Skeletal muscle tissue (tissue), 3 donors: ENCODE measurements at regions not wholly inside any gene's neighbourhood (a gene's known extent, or its start where the extent isn't known, plus 50 kb on each side); places are given as distances from the start of the nearest gene placed in this dataset.

ENCODE experiments used
- H3K27ac ChIP-seq: one replicate; pipeline ENCODE4 v1.7.0; 2013; ENCODE audit warnings: mild to moderate bottlenecking, low read depth, low read length, inconsistent platforms
- H3K27me3 ChIP-seq, 3 donors: one replicate each; pipeline ENCODE4 v1.7.0; 2013; ENCODE audit warnings: low read length in 3 of 3; ENCODE audit not compliant: control insufficient read depth in 3 of 3, insufficient read depth in 3 of 3
- H3K36me3 ChIP-seq, 3 donors: one replicate each; pipeline ENCODE4 v1.7.0; 2013; ENCODE audit warnings: low read length in 3 of 3; ENCODE audit not compliant: control insufficient read depth in 3 of 3, insufficient read depth in 3 of 3
- H3K4me1 ChIP-seq, 3 donors: one replicate each; pipeline ENCODE4 v1.7.0; 2013; ENCODE audit warnings: low read length in 3 of 3, mild to moderate bottlenecking in 3 of 3; ENCODE audit not compliant: control insufficient read depth in 3 of 3, insufficient read depth in 3 of 3
- H3K4me3 ChIP-seq, 3 donors: one replicate each; pipeline ENCODE4 v1.7.0; 2013; ENCODE audit warnings: low read length in 3 of 3
- H3K9ac ChIP-seq, 3 donors: one replicate each; pipeline ENCODE4 v1.7.0; 2013; ENCODE audit warnings: low read length in 3 of 3, mild to moderate bottlenecking in 3 of 3, moderate library complexity in 2 of 3, low read depth in 1 of 3
- H3K9me3 ChIP-seq, 3 donors: one replicate each; pipeline ENCODE4 v1.7.0; 2013; ENCODE audit warnings: low read length in 3 of 3; ENCODE audit not compliant: control insufficient read depth in 3 of 3
- donor health status: Osteomylitis.

DNA sequence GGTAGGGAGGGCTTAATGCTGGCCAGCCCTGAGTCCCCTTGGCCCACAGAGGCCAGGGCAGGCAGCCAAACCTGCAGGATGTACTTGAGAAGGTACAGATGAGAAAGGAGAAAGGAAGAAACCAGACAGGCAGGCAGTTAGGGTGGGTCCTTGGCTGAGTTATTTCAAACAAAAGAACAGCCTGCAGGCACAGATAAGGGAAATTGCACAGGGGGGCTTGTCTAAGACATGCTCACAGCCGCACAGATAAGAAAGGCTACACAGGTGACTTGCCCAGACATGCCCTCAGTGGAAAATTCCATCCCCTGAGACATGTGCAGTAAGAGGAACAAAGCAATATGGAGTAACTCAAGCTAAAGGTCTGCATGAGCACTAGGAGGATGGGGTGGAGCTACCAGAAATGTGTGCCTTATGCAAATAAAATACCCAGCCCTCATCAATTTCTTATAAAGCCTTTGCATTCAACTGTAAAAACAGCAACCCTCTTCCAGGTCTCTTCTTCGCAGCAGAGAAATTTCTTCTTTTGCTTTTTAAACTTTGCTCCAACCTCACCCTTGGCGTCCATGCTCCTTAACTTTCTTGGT is 158.2 kb upstream of the RGS6 start:
- no peaks in the 10 kb centered on the region for H3K27me3 ChIP-seq

DNA sequence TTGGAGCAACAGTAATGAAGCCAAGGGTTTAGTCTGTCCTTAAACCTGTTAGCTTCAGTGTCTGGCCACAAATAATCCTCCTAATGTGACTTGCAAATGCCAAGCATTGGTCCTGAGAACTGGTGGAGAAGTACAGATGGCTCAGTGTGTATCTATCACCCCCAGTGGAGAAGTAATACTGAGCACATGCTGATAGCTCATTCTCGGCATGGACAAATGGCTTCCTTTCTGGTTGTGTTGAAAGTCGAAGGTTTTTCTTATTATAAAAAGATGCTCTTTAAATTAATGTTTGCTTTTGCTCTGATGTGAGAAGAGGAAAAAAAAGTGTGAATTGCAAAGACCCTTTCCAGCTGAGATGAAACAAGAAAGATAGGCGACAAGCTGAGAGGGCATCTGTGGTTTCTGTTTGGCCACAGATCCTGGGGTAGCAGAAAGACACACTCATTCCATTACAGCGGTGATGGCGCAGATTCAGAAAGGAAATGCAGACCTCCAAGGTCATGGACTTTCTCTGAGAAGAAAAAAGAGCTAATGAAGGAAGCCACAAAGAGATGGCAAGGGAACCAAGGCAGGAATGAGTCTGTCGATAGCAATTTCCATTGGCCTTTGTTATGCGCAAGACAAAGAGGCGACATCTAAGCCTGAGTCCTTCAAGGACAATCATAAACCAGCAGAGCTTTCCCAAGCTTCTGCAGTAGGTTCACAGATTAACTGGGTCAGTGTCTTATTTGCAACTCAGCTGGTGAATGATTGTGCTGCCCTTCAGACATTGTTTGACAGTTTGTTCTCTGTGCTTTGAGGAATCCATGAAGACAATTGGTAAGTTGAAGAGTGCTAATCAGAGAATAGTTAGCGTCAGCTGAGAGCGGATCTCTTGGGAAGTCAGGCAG is 155.5 kb upstream of the RGS6 start:
- Histone ChIP-seq H3K27me3 (no peaks in the 10 kb centered on the region), H3K9me3 (peaks cover 0 to 2% (median 0%) of the 10 kb centered on the region in 3 donors), H3K27ac (no peak overlapping the region), H3K36me3 (no peaks in the 10 kb centered on the region), H3K4me1 (no peaks in the 10 kb centered on the region), H3K9ac (no peak overlapping the region), H3K4me3 (no peak overlapping the region)

More for the DNA sequence above, 158.2 kb upstream of the RGS6 start:
- no peaks in the 10 kb centered on the region for H3K36me3 ChIP-seq
- H3K4me1 ChIP-seq = no peaks in the 10 kb centered on the region
- H3K9ac ChIP-seq = no peak overlapping the region
- H3K27ac ChIP-seq = no peak overlapping the region
- no peak overlapping the region for H3K4me3 ChIP-seq
- H3K9me3 ChIP-seq = peaks cover 0 to 2% (median 0%) of the 10 kb centered on the region in 3 donors

DNA sequence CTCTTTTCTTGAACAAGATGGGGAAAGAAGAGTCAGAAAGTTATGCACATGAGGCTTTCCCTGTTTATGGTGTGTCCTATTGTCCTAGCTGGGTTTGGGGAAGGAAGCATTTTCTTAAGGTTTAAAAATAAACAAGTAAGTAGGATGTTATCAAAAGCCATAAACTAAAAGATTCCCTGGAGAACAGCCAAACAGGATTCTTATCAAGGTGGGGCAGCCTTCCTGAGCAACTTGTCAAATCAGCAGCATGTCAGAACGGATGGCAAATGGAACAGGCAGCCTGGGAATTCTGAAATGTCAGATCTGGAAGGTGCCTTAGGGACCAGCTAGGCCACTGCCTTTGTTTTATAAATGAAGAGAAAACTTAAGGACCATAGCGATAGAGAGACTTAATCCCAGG is 152.2 kb upstream of the RGS6 start:
- H3K27me3 ChIP-seq = no peaks in the 10 kb centered on the region
- no peak overlapping the region for H3K4me3 ChIP-seq
- no peak overlapping the region for H3K9ac ChIP-seq
- H3K36me3 ChIP-seq = no peaks in the 10 kb centered on the region
- H3K4me1 ChIP-seq = no peaks in the 10 kb centered on the region
- H3K27ac ChIP-seq = no peak overlapping the region
- no peaks in the 10 kb centered on the region for H3K9me3 ChIP-seq

- Histone ChIP-seq H3K4me3 (no peak overlapping the region), H3K27me3 (no peaks in the 10 kb centered on the region), H3K27ac (no peak overlapping the region), H3K9me3 (no peaks in the 10 kb centered on the region), H3K9ac (no peak overlapping the region), H3K36me3 (no peaks in the 10 kb centered on the region), H3K4me1 (no peaks in the 10 kb centered on the region)
These were observed 151.4 kb upstream of the RGS6 start for GRCh38 chr14:71780822-71781221.

GRCh38 chr14:71783088-71783487 is 149.1 kb upstream of the RGS6 start:
- Histone ChIP-seq H3K4me3 (no peak overlapping the region), H3K27ac (no peak overlapping the region), H3K4me1 (no peaks in the 10 kb centered on the region), H3K9me3 (no peaks in the 10 kb centered on the region), H3K9ac (no peak overlapping the region), H3K27me3 (no peaks in the 10 kb centered on the region), H3K36me3 (no peaks in the 10 kb centered on the region)

- Histone ChIP-seq H3K9me3 (no peaks in the 10 kb centered on the region), H3K27me3 (no peaks in the 10 kb centered on the region), H3K36me3 (no peaks in the 10 kb centered on the region), H3K4me3 (no peak overlapping the region), H3K4me1 (no peaks in the 10 kb centered on the region), H3K9ac (no peak overlapping the region), H3K27ac (no peak overlapping the region)
These were observed 148.4 kb upstream of the RGS6 start for GRCh38 chr14:71783786-71784185.

DNA sequence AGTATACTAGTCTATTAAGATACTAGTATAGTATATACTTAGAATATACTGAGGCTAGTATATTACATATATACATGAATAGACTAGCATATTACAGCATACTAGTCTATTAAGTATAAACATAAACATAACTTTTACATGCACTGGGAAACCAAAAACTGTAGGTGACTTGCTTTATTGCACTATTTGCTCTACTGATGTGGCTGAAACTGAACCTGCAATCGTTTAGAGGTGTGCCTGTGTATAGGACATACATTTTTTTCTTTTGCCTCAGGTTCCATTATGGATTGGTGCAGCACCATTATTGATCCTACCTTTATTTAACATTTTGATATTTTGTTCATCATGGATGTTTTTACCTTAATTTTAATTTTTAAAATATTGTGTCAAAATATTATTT is 143.2 kb upstream of the RGS6 start:
- no peak overlapping the region for H3K9ac ChIP-seq
- H3K9me3 ChIP-seq = no peaks in the 10 kb centered on the region
- no peak overlapping the region for H3K4me3 ChIP-seq
- H3K27me3 ChIP-seq = no peaks in the 10 kb centered on the region
- H3K27ac ChIP-seq = no peak overlapping the region
- no peaks in the 10 kb centered on the region for H3K4me1 ChIP-seq
- H3K36me3 ChIP-seq = no peaks in the 10 kb centered on the region

GRCh38 chr14:71799841-71800240 is 132.4 kb upstream of the RGS6 start:
- Histone ChIP-seq H3K27me3 (no peaks in the 10 kb centered on the region), H3K9me3 (no peaks in the 10 kb centered on the region), H3K36me3 (no peaks in the 10 kb centered on the region), H3K27ac (no peak overlapping the region), H3K4me1 (no peaks in the 10 kb centered on the region), H3K4me3 (no peak overlapping the region), H3K9ac (no peak overlapping the region)

GRCh38 chr14:71800878-71801277 is 131.4 kb upstream of the RGS6 start:
- H3K36me3 ChIP-seq = no peaks in the 10 kb centered on the region
- no peak overlapping the region for H3K9ac ChIP-seq
- H3K9me3 ChIP-seq = no peaks in the 10 kb centered on the region
- no peaks in the 10 kb centered on the region for H3K4me1 ChIP-seq
- H3K27ac ChIP-seq = no peak overlapping the region
- H3K4me3 ChIP-seq = no peak overlapping the region
- no peaks in the 10 kb centered on the region for H3K27me3 ChIP-seq

DNA sequence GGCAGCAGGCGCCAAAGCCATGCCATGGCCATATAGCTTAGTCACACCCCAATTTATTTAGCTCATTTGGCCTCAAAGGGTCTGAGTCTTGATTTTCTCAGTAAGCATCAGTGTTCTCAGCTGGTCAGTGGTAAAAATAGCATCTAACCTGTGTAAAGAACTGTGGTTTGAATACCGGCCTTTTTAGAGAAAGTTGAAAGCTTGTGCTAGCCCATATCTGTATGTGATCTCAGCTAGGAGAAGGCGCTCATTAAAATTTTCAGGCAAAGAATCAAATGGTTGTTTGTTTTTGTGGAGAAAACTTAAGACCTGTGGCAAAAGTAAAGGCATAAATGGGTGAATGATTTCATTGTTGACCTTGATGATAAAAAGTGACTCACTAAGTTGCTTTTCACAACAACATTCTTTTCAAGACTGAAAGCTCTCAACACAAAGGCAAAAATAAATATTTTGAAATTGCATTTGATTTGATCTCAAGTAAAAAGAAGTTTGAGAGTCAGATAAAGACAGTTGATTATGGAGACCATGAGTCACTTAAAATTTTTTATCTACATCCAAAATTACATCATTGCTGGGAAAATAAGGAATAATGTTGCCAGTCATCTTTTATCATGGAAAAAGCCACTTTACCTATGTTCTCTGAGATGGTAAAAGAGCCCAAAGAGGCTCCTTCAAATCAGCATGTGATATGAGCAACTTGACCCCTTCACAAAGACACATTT is 128.5 kb upstream of the RGS6 start:
- Histone ChIP-seq H3K27me3 (no peaks in the 10 kb centered on the region), H3K9ac (no peak overlapping the region), H3K36me3 (no peaks in the 10 kb centered on the region), H3K4me1 (no peaks in the 10 kb centered on the region), H3K4me3 (no peak overlapping the region), H3K27ac (no peak overlapping the region), H3K9me3 (no peaks in the 10 kb centered on the region)
